SKM-1 treated with dmso at 0.1 percent for 144 hours (cell line): ENCODE measurements at regions not wholly inside any gene's neighbourhood (a gene's known extent, or its start where the extent isn't known, plus 50 kb on each side); places are given as distances from the start of the nearest gene placed in this dataset.

ENCODE experiments used
- DNase-seq: peaks from one replicate; lab custom pipeline; 2025; ENCODE audit not compliant: unreplicated experiment; lab: John Stamatoyannopoulos, UW

GRCh38 chr5:125348221-125348692 lies 601.8 kb upstream of the ZNF608 start:
- no peak for DNase-seq

GRCh38 chr5:125348936-125349831 lies 602.7 kb upstream of the ZNF608 start:
- DNase-seq: no peak

- DNase-seq: no peak
Measured at GRCh38 chr5:125357660-125358059, 611.2 kb upstream of the ZNF608 start.

- DNase-seq: no peak
Measured at GRCh38 chr5:125365747-125366146, 619.3 kb upstream of the ZNF608 start.

- no peak for DNase-seq
Measured at GRCh38 chr5:125367702-125368101, 621.3 kb upstream of the ZNF608 start.

GRCh38 chr5:125370461-125371205 lies 624.2 kb upstream of the ZNF608 start:
- no peak for DNase-seq

GRCh38 chr5:125372694-125373631 lies 626.5 kb upstream of the ZNF608 start:
- no peak for DNase-seq

- DNase-seq: no peak
Measured at GRCh38 chr5:125375143-125375542, 628.7 kb upstream of the ZNF608 start.

GRCh38 chr5:125376059-125376641 lies 629.7 kb upstream of the ZNF608 start:
- DNase-seq: no peak

GRCh38 chr5:125377141-125377540 lies 630.7 kb upstream of the ZNF608 start:
- no peak for DNase-seq

- no peak for DNase-seq
Measured at GRCh38 chr5:125381290-125381689, 634.9 kb upstream of the ZNF608 start.

GRCh38 chr5:125384071-125384470 lies 637.6 kb upstream of the ZNF608 start:
- DNase-seq: no peak

GRCh38 chr5:125390326-125390725 lies 643.9 kb upstream of the ZNF608 start:
- no peak for DNase-seq

GRCh38 chr5:125393221-125393815 lies 646.9 kb upstream of the ZNF608 start:
- no peak for DNase-seq

GRCh38 chr5:125394661-125395280 lies 648.3 kb upstream of the ZNF608 start:
- no peak for DNase-seq

GRCh38 chr5:125396462-125396861 lies 650.0 kb upstream of the ZNF608 start:
- DNase-seq: no peak

- DNase-seq: no peak
Measured at GRCh38 chr5:125398466-125398865, 652.0 kb upstream of the ZNF608 start.

- DNase-seq: no peak
Measured at GRCh38 chr5:125399885-125400284, 653.4 kb upstream of the ZNF608 start.

GRCh38 chr5:125401724-125402622 lies 655.5 kb upstream of the ZNF608 start:
- DNase-seq: no peak
